AG04449 (cell line): ENCODE measurements at regions not wholly inside any gene's neighbourhood (a gene's known extent, or its start where the extent isn't known, plus 50 kb on each side); places are given as distances from the start of the nearest gene placed in this dataset.
"Not testable (repeated sequence)": the region's sequence is repeated elsewhere in the genome, so short reads cannot be mapped to it uniquely, and the experiment has no call there.

Experiments used
- CTCF ChIA-PET: fragments of 350-600 bp; formaldehyde crosslinking; extraction: SDS; loops from one replicate; lab custom pipeline; 2021; ENCODE audit warnings: antibody characterized with exemption; lab: Yijun Ruan, JAX
- POLR2A ChIA-PET: fragments of 400-600, 350-600 bp; formaldehyde crosslinking; extraction: SDS; loops from one replicate; lab custom pipeline; 2020; ENCODE audit warnings: antibody characterized with exemption, inconsistent platforms; lab: Yijun Ruan, JAX
- DNase-seq: peaks from one replicate; pipeline ENCODE4 v3.0.0-alpha.2; 2010; ENCODE audit warnings: low read depth, low spot score
- H3K4me3 ChIP-seq: 2 replicates; pipeline ENCODE4 v1.5.1; 2011; ENCODE audit warnings: low read depth, mild to moderate bottlenecking, control low read depth, low read length
- TF ChIP-seq, protein P1 (sequence below): IDR thresholded peaks from one replicate; pipeline ENCODE4 v1.5.1; 2011; ENCODE audit warnings: mild to moderate bottlenecking, moderate library complexity, low read length, control low read depth, inconsistent platforms; ENCODE audit not compliant: insufficient read depth; ENCODE audit errors: missing control alignments

GRCh38 chr2:122041455-122041854 lies 286.0 kb downstream of the TSN start:
- DNase-seq = no peak
- POLR2A ChIA-PET = no interaction called here
- TF ChIP-seq, protein P1, sequence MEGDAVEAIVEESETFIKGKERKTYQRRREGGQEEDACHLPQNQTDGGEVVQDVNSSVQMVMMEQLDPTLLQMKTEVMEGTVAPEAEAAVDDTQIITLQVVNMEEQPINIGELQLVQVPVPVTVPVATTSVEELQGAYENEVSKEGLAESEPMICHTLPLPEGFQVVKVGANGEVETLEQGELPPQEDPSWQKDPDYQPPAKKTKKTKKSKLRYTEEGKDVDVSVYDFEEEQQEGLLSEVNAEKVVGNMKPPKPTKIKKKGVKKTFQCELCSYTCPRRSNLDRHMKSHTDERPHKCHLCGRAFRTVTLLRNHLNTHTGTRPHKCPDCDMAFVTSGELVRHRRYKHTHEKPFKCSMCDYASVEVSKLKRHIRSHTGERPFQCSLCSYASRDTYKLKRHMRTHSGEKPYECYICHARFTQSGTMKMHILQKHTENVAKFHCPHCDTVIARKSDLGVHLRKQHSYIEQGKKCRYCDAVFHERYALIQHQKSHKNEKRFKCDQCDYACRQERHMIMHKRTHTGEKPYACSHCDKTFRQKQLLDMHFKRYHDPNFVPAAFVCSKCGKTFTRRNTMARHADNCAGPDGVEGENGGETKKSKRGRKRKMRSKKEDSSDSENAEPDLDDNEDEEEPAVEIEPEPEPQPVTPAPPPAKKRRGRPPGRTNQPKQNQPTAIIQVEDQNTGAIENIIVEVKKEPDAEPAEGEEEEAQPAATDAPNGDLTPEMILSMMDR = no peak
- CTCF ChIA-PET = no interaction called here
- no peak overlapping the region for H3K4me3 ChIP-seq

DNA sequence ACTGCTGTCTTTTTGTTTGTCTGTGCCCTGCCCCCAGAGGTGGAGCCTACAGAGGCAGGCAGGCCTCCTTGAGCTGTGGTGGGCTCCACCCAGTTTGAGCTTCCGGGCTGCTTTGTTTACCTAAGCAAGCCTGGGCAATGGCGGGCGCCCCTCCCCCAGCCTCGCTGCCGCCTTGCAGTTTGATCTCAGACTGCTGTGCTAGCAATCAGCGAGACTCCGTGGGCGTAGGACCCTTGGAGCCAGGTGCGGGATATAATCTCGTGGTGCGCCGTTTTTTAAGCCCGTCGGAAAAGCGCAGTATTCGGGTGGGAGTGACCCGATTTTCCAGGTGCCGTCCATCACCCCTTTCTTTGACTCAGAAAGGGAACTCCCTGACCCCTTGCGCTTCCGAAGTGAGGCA lies 296.2 kb downstream of the TSN start:
- CTCF ChIA-PET, POLR2A ChIA-PET: not testable (repeated sequence)

GRCh38 chr2:122055521-122055931 lies 300.1 kb downstream of the TSN start:
- TF ChIP-seq, protein P1 = no peak
- CTCF ChIA-PET = no interaction called here
- no peak overlapping the region for H3K4me3 ChIP-seq
- POLR2A ChIA-PET = no interaction called here
- no peak for DNase-seq

More for the DNA sequence above, 296.2 kb downstream of the TSN start:
- not testable (repeated sequence) for H3K4me3 ChIP-seq, DNase-seq

- no peak for DNase-seq
- H3K4me3 ChIP-seq = no peak overlapping the region
- ChIA-PET POLR2A (no interaction called here), CTCF (no interaction called here)
- TF ChIP-seq, protein P1 = no peak
Measured at GRCh38 chr2:122056853-122057252, 301.4 kb downstream of the TSN start.

DNA sequence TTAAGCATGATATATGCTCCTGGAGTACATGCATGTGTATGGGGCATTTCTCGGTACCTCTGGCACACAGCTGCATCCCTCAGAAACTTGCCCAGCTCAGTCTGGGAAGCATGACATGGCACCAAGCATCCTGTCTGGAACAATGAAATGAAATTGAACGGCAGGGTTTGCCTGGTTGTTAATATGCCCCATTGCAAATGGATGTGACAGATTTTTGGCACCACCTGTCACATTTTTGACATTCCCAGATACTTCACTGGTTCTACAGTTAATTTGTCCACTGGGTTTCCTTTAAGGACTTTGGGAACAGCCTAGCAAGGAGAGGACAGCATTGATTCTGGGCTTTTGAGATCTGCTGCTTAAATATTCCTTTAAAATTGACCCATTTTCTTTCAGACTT lies 305.8 kb downstream of the TSN start:
- no peak for DNase-seq
- ChIA-PET CTCF (no interaction called here), POLR2A (no interaction called here)
- TF ChIP-seq, protein P1 = no peak
- H3K4me3 ChIP-seq = no peak overlapping the region

- CTCF ChIA-PET = no interaction called here
- no peak for DNase-seq
- TF ChIP-seq, protein P1 = no peak
- H3K4me3 ChIP-seq = no peak overlapping the region
- POLR2A ChIA-PET = no interaction called here
Measured at GRCh38 chr2:122061831-122062230, 306.4 kb downstream of the TSN start.

- CTCF ChIA-PET = no interaction called here
- no peak for DNase-seq
- no peak overlapping the region for H3K4me3 ChIP-seq
- TF ChIP-seq, protein P1 = no peak
- POLR2A ChIA-PET = no interaction called here
Measured at GRCh38 chr2:122062506-122062905, 307.1 kb downstream of the TSN start.
